BLaER1 (cell line): ENCODE measurements at regions not wholly inside any gene's neighbourhood (a gene's known extent, or its start where the extent isn't known, plus 50 kb on each side); places are given as distances from the start of the nearest gene placed in this dataset.
A peak's percentile ranks its signal among the peaks of the same experiment; 100 is the strongest.
"Not testable (repeated sequence)": the region's sequence is repeated elsewhere in the genome, so short reads cannot be mapped to it uniquely, and the experiment has no call there.

ENCODE experiments used
- H3K27ac ChIP-seq: shearing (Covaris generic); formaldehyde crosslinking; 2 replicates; pipeline ENCODE4 v1.8.1; 2022
- H3K27me3 ChIP-seq: shearing (Covaris generic); formaldehyde crosslinking; 2 replicates; pipeline ENCODE4 v1.8.1; 2022
- H3K36me3 ChIP-seq: shearing (Covaris generic); formaldehyde crosslinking; 2 replicates; pipeline ENCODE4 v1.8.1; 2022
- H3K4me1 ChIP-seq: shearing (Covaris generic); formaldehyde crosslinking; 2 replicates; pipeline ENCODE4 v1.8.1; 2022
- H3K4me2 ChIP-seq: shearing (Covaris generic); formaldehyde crosslinking; 2 replicates; pipeline ENCODE4 v1.8.1; 2022
- H3K4me3 ChIP-seq: shearing (Covaris generic); formaldehyde crosslinking; 2 replicates; pipeline ENCODE4 v1.8.1; 2022
- H3K9ac ChIP-seq: shearing (Covaris generic); formaldehyde crosslinking; 2 replicates; pipeline ENCODE4 v1.8.1; 2022
- H3K9me3 ChIP-seq: shearing (Covaris generic); formaldehyde crosslinking; 2 replicates; pipeline ENCODE4 v1.8.1; 2022
- H4K20me1 ChIP-seq: shearing (Covaris generic); formaldehyde crosslinking; 2 replicates; pipeline ENCODE4 v1.8.1; 2022
- Cebpa-rat ChIP-seq: shearing (Covaris generic); IDR thresholded peaks from 2 replicates; pipeline ENCODE4 v1.8.1; 2022

DNA sequence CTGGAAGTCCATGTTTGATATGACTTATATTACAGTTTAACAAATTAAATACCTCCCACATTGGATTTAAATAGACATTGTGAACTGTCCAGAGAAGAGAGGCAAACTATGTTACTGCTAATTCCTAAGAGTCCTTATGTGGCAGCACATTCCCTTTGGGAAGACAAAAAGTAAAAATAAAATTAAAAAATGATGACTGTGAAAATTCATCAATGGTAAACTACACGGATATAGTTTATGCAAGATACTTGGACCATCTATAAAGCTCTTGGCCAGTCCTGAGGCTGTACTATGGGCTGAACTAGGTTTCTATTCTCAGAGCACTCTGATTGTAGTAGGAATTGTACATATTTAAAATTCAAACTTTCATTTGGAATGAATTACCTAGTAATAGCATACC lies 206.4 kb downstream of the LRRK2 start:
- no peaks in the 10 kb centered on the region for H3K9me3 ChIP-seq
- TF ChIP-seq Cebpa-rat, result no peak
- no peaks in the 10 kb centered on the region for H3K36me3 ChIP-seq
- H3K27me3 ChIP-seq, result no peaks in the 10 kb centered on the region
- H4K20me1 ChIP-seq, result no peaks in the 10 kb centered on the region
- no peaks in the 10 kb centered on the region for H3K4me1 ChIP-seq
- H3K4me3 ChIP-seq, result no peak overlapping the region
- H3K9ac ChIP-seq, result no peak overlapping the region
- H3K27ac ChIP-seq, result no peak overlapping the region
- no peak overlapping the region for H3K4me2 ChIP-seq

DNA sequence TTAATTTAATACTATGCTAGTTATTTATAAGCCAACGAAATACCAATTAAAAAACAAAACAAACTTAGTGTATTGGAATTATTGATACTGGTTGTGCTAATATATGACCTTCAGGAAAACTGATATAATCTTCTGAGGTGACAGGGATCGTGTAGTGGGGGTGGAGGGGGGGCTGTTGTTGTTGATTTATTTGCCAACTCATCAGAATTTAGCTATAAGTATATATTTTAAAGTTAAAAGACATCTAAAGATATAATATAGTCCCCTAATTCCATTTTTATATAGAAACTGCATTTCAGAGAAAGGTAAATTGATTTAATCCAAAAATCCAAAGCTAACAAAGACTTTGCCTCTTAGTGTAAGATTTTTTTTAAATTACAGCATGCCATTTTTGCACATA lies 210.5 kb downstream of the LRRK2 start:
- Histone ChIP-seq H3K9ac (no peak overlapping the region), H3K4me1 (no peaks in the 10 kb centered on the region), H3K9me3 (no peaks in the 10 kb centered on the region), H3K27me3 (no peaks in the 10 kb centered on the region), H4K20me1 (no peaks in the 10 kb centered on the region), H3K27ac (no peak overlapping the region), H3K4me2 (no peak overlapping the region), H3K4me3 (no peak overlapping the region), H3K36me3 (no peaks in the 10 kb centered on the region)
- no peak for TF ChIP-seq Cebpa-rat

DNA sequence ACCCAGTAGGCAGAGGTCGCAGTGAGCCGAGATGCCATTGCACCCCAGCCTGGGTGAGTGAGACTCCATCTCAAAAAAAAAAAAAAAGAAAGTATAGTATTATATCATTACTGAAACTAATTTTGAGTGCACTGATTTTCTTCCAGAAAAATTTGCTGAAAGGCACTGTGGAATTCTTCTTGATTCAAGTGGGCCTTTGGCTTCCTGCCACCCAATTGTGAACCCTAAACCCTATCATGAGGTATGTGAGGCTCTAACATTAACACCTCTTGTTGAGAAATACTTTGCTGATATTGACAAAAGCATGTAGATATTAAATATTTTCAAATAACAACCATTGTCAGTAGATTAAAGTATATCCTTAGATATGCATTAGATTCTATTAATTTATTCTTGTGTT lies 211.2 kb downstream of the LRRK2 start:
- H4K20me1 ChIP-seq, result no peaks in the 10 kb centered on the region
- no peaks in the 10 kb centered on the region for H3K9me3 ChIP-seq
- H3K27ac ChIP-seq, result no peak overlapping the region
- no peaks in the 10 kb centered on the region for H3K4me1 ChIP-seq
- H3K4me2 ChIP-seq, result no peak overlapping the region
- H3K36me3 ChIP-seq, result no peaks in the 10 kb centered on the region
- TF ChIP-seq Cebpa-rat, result no peak
- no peaks in the 10 kb centered on the region for H3K27me3 ChIP-seq
- no peak overlapping the region for H3K9ac ChIP-seq
- no peak overlapping the region for H3K4me3 ChIP-seq

DNA sequence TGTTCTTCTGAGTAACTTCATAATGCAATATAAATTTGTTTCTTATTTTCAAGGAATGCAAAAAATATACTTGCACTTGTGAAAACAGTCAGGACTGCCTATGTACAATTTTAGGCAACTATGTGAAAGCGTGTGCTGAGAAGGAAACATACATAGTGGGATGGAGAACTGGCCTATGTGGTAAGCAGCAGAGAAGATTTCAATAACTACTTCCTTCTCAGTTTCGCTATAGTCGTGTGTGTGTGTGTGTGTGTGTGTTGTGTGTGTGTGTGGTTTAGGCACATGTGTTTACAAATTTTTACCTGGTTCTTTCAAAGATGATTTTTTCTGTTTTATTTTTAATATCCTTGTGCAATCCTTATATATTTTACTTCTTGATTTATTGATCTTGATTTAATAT lies 211.8 kb downstream of the LRRK2 start:
- Histone ChIP-seq H3K4me2 (no peak overlapping the region), H3K4me3 (no peak overlapping the region), H3K27ac (no peak overlapping the region), H3K36me3 (no peaks in the 10 kb centered on the region), H3K9ac (no peak overlapping the region), H3K4me1 (no peaks in the 10 kb centered on the region), H4K20me1 (no peaks in the 10 kb centered on the region), H3K9me3 (no peaks in the 10 kb centered on the region), H3K27me3 (no peaks in the 10 kb centered on the region)
- no peak for TF ChIP-seq Cebpa-rat

DNA sequence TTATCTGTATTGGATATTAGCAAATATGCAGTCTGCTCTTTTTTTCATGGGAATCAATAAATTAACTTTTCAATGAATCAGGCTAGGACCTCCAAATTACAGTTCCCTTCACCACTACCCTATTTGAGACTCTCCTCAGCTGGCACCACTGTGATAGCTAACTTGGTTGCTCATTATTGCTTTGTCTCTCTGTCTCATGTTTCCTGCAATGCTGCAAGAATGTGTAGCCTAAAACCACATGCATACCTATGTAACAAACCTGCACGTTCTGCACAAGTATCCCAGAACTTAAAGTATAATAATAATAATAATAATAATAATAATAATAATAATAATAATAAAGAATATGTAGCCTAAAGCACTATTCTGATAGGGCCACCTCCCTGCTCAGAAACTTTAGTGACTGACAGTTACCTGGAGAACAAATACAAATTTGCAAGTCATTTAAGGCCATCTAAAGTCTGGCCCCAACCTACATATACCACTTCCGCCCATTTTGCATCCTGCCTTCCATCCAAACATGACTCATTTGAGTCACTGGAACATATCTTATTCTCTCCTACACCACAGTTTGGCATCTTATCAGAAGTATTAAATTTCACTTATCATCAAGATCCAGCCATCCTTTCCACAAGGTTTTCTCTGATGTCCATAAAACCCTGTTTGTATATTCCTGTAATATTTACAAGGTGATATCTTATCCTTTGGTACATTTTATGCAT lies 215.1 kb downstream of the LRRK2 start:
- no peak overlapping the region for H3K27ac ChIP-seq
- no peaks in the 10 kb centered on the region for H3K9me3 ChIP-seq
- no peak overlapping the region for H3K4me3 ChIP-seq
- H3K9ac ChIP-seq, result no peak overlapping the region
- H3K36me3 ChIP-seq, result no peaks in the 10 kb centered on the region
- H3K4me2 ChIP-seq, result no peak overlapping the region
- no peak for TF ChIP-seq Cebpa-rat
- no peaks in the 10 kb centered on the region for H4K20me1 ChIP-seq
- no peaks in the 10 kb centered on the region for H3K27me3 ChIP-seq
- H3K4me1 ChIP-seq, result no peaks in the 10 kb centered on the region

DNA sequence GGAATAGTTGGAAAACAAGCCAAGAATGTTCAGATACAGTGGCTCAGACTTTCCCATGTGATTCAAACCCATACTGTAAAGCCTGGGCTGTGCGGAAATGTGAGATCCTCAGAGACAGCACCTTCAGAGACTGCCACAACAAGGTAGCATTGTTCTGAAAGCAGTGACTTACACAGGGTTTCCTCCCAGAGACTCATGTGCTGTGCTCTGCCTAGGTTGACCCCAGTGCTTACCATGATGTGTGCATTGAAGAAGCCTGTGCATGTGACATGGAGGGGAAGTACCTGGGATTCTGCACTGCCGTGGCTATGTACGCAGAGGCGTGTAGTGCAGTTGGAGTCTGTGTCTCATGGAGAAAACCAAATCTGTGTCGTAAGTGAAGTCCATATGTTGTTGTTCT lies 219.4 kb downstream of the LRRK2 start:
- TF ChIP-seq Cebpa-rat, result no peak
- Histone ChIP-seq H4K20me1 (no peaks in the 10 kb centered on the region), H3K27ac (no peak overlapping the region), H3K9me3 (no peaks in the 10 kb centered on the region), H3K36me3 (no peaks in the 10 kb centered on the region), H3K9ac (no peak overlapping the region), H3K4me1 (peaks cover 6% of the 10 kb centered on the region; the same call in 1 of the 2 replicates), H3K27me3 (no peaks in the 10 kb centered on the region), H3K4me2 (no peak overlapping the region), H3K4me3 (no peak overlapping the region)

DNA sequence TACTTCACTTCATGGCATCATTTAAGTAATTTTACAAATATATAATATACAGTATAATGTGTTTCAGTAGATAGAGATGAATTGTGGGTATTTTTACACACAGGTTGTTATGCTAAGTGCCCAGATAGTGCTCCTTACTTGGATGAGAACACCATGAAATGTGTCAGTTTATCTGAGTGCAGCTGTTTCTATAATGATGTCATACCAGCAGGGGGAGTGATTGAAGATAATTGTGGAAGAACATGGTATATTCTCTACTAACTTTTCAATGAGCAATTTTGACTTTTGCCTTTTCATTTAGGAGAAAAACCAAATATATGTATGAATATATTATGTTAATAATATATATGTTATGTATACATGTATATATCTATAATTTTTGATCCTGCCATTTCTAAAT lies 221.6 kb downstream of the LRRK2 start:
- Histone ChIP-seq H3K9ac (no peak overlapping the region), H4K20me1 (no peaks in the 10 kb centered on the region), H3K4me2 (no peak overlapping the region), H3K36me3 (no peaks in the 10 kb centered on the region), H3K4me3 (no peak overlapping the region), H3K4me1 (peaks cover 8% of the 10 kb centered on the region; the same call in 1 of the 2 replicates), H3K27me3 (no peaks in the 10 kb centered on the region), H3K9me3 (no peaks in the 10 kb centered on the region), H3K27ac (no peak overlapping the region)
- no peak for TF ChIP-seq Cebpa-rat

DNA sequence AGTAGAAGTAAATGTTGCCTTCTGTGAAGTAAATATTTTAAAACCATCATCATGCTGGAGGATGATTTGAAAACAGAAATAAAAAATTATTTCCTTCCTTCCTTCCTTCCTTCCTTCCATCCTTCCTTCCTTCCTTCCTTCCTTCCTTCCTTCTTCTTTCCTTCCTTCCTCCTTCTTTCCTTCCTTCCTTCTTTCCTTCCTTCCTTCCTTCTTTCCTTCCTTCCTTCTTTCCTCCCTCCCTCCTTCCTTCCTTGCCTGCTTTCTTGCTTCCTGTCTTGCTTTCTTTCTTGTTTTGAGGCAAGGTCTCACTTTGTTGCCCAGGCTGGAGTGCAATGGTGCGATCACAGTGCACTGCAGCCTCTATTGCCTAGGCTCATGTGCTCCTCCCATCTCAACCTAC lies 223.7 kb downstream of the LRRK2 start:
- H3K9ac ChIP-seq, H3K9me3 ChIP-seq, H3K4me3 ChIP-seq, H3K27ac ChIP-seq, H3K27me3 ChIP-seq, H4K20me1 ChIP-seq, H3K36me3 ChIP-seq, H3K4me1 ChIP-seq: not testable (repeated sequence)
- 0 out of 2 replicates have a peak overlapping the region, but pooled peaks have one; percentile 4 for H3K4me2 ChIP-seq

DNA sequence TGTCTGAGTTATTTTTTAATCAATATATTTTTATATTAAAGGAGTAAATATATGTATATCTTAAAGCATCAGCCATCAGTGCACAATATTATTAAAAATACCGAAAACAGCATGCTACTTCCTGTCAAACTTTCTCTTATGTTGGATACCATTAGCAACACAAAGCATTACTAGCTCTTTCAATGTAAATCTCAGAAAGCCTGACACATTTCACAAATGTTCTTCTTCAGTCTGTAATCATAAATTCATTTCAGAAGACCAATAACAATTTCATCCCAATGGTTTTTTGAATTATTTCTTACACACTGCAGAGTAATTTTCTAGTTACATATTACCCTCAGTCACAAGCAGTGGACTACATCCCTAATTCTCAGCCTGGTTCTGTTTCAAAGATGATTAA lies 226.9 kb downstream of the LRRK2 start:
- no peaks in the 10 kb centered on the region for H3K9me3 ChIP-seq
- no peak for TF ChIP-seq Cebpa-rat

DNA sequence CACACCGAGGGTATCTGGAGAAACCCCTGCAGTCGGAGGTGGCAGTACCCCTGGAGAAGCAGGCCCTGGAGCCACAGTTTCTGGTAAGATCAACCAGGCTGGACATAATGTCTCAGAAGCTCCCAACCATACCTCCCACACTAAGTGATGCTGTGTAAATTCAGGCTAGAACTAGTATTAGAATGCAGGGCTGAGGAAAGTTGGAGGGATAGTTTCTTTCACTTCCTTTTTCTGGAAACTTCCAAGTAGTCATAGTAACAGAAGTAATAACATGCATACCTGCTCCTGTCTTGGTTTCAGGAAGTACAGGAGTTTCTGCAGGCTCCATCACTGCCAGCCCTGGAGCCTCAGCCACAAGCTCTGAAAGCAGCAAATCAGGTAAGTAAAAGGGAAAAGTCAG lies 228.1 kb upstream of the CNTN1 start:
- Histone ChIP-seq H3K9me3 (no peaks in the 10 kb centered on the region), H3K27ac (no peak overlapping the region), H3K36me3 (no peaks in the 10 kb centered on the region), H3K9ac (no peak overlapping the region), H4K20me1 (no peaks in the 10 kb centered on the region), H3K4me3 (no peak overlapping the region), H3K4me1 (no peaks in the 10 kb centered on the region), H3K4me2 (no peak overlapping the region), H3K27me3 (no peaks in the 10 kb centered on the region)
- TF ChIP-seq Cebpa-rat, result no peak

More for the DNA sequence above, 226.9 kb downstream of the LRRK2 start:
- Histone ChIP-seq H3K4me1 (peaks cover 8% of the 10 kb centered on the region; the same call in 1 of the 2 replicates), H4K20me1 (no peaks in the 10 kb centered on the region), H3K4me3 (no peak overlapping the region), H3K27ac (no peak overlapping the region), H3K9ac (no peak overlapping the region), H3K4me2 (no peak overlapping the region), H3K36me3 (no peaks in the 10 kb centered on the region), H3K27me3 (no peaks in the 10 kb centered on the region)

DNA sequence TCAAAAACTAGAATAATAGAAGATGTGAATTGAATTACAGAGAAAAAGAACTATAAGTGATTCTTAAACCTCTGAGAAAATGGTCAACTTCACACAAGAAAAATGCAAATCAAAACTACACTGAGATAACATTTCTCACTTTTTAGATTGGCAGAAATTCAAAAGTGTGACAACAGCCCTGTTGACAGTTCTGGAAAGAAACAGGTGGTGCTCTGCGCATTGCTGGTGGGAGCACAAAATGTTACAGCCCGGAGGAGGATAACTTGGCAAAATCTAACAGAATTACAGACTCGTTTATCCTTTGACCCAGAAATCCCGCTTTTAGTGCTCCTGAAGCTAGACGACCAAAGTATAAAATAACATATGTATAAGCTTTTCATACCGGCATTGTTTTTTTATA lies 222.5 kb upstream of the CNTN1 start:
- no peaks in the 10 kb centered on the region for H3K27me3 ChIP-seq
- no peaks in the 10 kb centered on the region for H4K20me1 ChIP-seq
- no peak for TF ChIP-seq Cebpa-rat
- no peak overlapping the region for H3K27ac ChIP-seq
- 0 out of 2 replicates have a peak, but pooled peaks cover 5% of the 10 kb centered on the region for H3K4me1 ChIP-seq
- H3K9ac ChIP-seq, result no peak overlapping the region
- no peaks in the 10 kb centered on the region for H3K36me3 ChIP-seq
- H3K9me3 ChIP-seq, result no peaks in the 10 kb centered on the region
- no peak overlapping the region for H3K4me3 ChIP-seq
- no peak overlapping the region for H3K4me2 ChIP-seq
